Tibial nerve (tissue), 4 donors: ENCODE measurements at regions not wholly inside any gene's neighbourhood (a gene's known extent, or its start where the extent isn't known, plus 50 kb on each side); places are given as distances from the start of the nearest gene placed in this dataset.

ENCODE experiments used
- EP300 ChIP-seq, 2 donors: sonication (generic); formaldehyde crosslinking; IDR thresholded peaks; one replicate each; pipeline ENCODE4 v1.6.1; 2017; ENCODE audit warnings: antibody characterized with exemption in 2 of 2, mild to moderate bottlenecking in 1 of 2
- POLR2A ChIP-seq, 2 donors: fragments of 450-650 bp; IDR thresholded peaks; one replicate each; pipeline ENCODE4 v1.6.1; 2017; ENCODE audit warnings: antibody characterized with exemption in 2 of 2, mild to moderate bottlenecking in 2 of 2, moderate library complexity in 2 of 2
- TF ChIP-seq, protein P1 (sequence below), 5 experiments: fragments of 200-600 bp in 3 of 5; fragments of 450-650 bp in 2 of 5; sonication (generic) in 3 of 5; IDR thresholded peaks; one replicate each; pipeline ENCODE4 v1.5.1; 2016 to 2019; ENCODE audit warnings: antibody characterized with exemption in 5 of 5, mild to moderate bottlenecking in 3 of 5, moderate library complexity in 2 of 5

DNA sequence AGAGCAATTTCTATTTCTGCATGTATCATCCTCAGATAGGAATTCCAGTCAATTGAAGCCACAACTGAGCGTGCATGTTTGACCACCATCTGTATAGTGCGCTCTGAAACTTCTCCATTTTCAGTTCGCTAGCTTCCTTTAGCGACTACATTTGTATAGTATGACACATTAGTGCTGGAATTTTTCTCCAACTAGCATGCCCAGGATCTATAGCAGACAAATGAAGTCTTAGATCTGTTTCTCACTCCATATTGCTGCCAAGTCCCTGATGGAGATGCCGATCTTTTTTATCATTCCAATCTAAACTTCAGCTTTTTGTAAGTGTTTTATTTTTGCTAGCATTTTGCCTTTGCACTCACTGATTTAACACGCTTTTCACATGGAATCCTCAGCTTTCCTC is 774.8 kb upstream of the TENM3 start:
- TF ChIP-seq, protein P1, sequence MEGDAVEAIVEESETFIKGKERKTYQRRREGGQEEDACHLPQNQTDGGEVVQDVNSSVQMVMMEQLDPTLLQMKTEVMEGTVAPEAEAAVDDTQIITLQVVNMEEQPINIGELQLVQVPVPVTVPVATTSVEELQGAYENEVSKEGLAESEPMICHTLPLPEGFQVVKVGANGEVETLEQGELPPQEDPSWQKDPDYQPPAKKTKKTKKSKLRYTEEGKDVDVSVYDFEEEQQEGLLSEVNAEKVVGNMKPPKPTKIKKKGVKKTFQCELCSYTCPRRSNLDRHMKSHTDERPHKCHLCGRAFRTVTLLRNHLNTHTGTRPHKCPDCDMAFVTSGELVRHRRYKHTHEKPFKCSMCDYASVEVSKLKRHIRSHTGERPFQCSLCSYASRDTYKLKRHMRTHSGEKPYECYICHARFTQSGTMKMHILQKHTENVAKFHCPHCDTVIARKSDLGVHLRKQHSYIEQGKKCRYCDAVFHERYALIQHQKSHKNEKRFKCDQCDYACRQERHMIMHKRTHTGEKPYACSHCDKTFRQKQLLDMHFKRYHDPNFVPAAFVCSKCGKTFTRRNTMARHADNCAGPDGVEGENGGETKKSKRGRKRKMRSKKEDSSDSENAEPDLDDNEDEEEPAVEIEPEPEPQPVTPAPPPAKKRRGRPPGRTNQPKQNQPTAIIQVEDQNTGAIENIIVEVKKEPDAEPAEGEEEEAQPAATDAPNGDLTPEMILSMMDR (IDR thresholded peaks at IDR 0.05) = no peak
- no peak for TF ChIP-seq POLR2A (IDR thresholded peaks at IDR 0.05)
- no peak for TF ChIP-seq EP300 (IDR thresholded peaks at IDR 0.05)
